OCI-LY7 (cell line): ENCODE measurements at regions not wholly inside any gene's neighbourhood (a gene's known extent, or its start where the extent isn't known, plus 50 kb on each side); places are given as distances from the start of the nearest gene placed in this dataset.

ENCODE experiments used
- EZH2phosphoT487 ChIP-seq: fragments of 200-600 bp; sonication (generic); IDR thresholded peaks from 2 replicates; pipeline ENCODE4 v1.6.1; 2018; ENCODE audit warnings: low read depth, borderline replicate concordance, mild to moderate bottlenecking, mixed run types, antibody characterized with exemption, low read length, moderate library complexity, mixed read lengths
- TF ChIP-seq, protein P1 (sequence below): fragments of 200-600 bp; sonication (generic); conservative IDR thresholded peaks from 2 replicates; pipeline ENCODE4 v1.5.1; 2014; ENCODE audit warnings: mild to moderate bottlenecking, antibody characterized with exemption, low read length, moderate library complexity, mixed read lengths

DNA sequence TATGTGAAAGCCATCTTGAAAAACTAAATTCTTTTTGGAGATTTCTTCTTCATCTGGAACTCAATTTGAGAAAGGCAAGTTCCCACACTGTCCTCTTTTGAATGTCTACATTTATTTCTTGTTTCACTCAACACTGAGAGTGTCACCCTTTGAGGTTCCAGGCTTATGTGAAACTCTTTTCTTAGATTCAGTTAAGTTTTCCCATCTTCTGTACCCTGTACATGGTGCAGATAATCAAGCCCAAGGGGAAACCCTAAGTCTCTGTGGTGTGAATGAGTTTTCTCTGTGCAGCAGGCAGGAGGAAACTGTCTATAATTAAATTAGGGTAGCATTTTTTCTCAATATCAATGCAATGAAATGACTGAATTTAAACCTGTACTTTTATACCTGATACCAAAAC, 72.3 kb upstream of the PRLR start:
- TF ChIP-seq, protein P1, sequence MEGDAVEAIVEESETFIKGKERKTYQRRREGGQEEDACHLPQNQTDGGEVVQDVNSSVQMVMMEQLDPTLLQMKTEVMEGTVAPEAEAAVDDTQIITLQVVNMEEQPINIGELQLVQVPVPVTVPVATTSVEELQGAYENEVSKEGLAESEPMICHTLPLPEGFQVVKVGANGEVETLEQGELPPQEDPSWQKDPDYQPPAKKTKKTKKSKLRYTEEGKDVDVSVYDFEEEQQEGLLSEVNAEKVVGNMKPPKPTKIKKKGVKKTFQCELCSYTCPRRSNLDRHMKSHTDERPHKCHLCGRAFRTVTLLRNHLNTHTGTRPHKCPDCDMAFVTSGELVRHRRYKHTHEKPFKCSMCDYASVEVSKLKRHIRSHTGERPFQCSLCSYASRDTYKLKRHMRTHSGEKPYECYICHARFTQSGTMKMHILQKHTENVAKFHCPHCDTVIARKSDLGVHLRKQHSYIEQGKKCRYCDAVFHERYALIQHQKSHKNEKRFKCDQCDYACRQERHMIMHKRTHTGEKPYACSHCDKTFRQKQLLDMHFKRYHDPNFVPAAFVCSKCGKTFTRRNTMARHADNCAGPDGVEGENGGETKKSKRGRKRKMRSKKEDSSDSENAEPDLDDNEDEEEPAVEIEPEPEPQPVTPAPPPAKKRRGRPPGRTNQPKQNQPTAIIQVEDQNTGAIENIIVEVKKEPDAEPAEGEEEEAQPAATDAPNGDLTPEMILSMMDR: no peak
- no peak for TF ChIP-seq EZH2phosphoT487
